ENCODE measurements at regions not wholly inside any gene's neighbourhood (a gene's known extent, or its start where the extent isn't known, plus 50 kb on each side); places are given as distances from the start of the nearest gene placed in this dataset.

DNA sequence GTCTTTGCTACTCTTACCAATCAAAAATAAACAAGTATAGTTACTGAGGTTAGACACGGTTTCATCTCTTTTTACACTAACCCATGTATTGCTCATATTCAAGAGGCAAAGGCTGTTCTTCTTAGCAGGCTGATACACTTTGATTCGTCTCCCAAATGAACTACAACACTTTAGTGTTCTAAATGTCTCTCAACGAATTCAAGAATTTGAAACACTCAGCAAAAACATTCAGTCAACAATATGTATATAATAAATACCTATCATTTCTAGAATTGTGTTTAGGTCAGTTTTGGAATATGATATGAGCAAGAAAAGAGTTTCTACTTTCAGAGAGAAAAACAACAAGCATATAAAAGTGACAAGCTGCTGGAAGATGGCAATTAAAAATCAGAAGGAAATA lies 669.6 kb upstream of the DPPA4 start:
- H3K9me3 ChIP-seq (ENCODE audit: control insufficient read depth in 4 of 4, low read length in 3 of 4), result no peaks in the 10 kb centered on the region
- WGBS, result 61% methylated on average over 3 of the region's 3 CpGs
- H3K36me3 ChIP-seq (ENCODE audit: control insufficient read depth in 4 of 4, insufficient read depth in 3 of 4, low read depth in 1 of 4, low read length in 3 of 4), result no peaks in the 10 kb centered on the region
- H3K27me3 ChIP-seq (ENCODE audit: control insufficient read depth in 4 of 4, insufficient read depth in 4 of 4, low read length in 3 of 4), result no peaks in the 10 kb centered on the region
- DNase-seq (ENCODE audit: low spot score), result no peak
- no peak overlapping the region for H3K27ac ChIP-seq (ENCODE audit: low read depth in 1 of 2, low read length in 2 of 2)
- H3K4me3 ChIP-seq (ENCODE audit: low read depth in 1 of 3, low read length in 3 of 3), result no peak overlapping the region
- H3K4me1 ChIP-seq (ENCODE audit: control insufficient read depth in 4 of 4, insufficient read depth in 4 of 4, low read length in 3 of 4), result no peaks in the 10 kb centered on the region
- no peak overlapping the region for H3K9ac ChIP-seq (ENCODE audit: low read depth in 1 of 2, low read length in 2 of 2)
- no peak for TF ChIP-seq RXRA (IDR thresholded peaks at IDR 0.05)
- no peak for TF ChIP-seq HNF4G (IDR thresholded peaks at IDR 0.05)
- no peak for TF ChIP-seq SP1 (IDR thresholded peaks at IDR 0.05)
- no peak for TF ChIP-seq HNF4A (conservative IDR thresholded peaks at IDR 0.05)
- no peak for TF ChIP-seq FOXA2 (IDR thresholded peaks at IDR 0.05)
- no peak for TF ChIP-seq EGR1 (IDR thresholded peaks at IDR 0.05; ENCODE audit: low read depth in 2 of 2)
- no peak for TF ChIP-seq NR2F2 (IDR thresholded peaks at IDR 0.05)
- no peak for TF ChIP-seq RAD21 (IDR thresholded peaks at IDR 0.05)
- TF ChIP-seq FOXA1 (IDR thresholded peaks at IDR 0.05), result no peak
- TF ChIP-seq, protein P1, sequence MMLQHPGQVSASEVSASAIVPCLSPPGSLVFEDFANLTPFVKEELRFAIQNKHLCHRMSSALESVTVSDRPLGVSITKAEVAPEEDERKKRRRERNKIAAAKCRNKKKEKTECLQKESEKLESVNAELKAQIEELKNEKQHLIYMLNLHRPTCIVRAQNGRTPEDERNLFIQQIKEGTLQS (IDR thresholded peaks at IDR 0.05), result no peak
- TF ChIP-seq, protein P2, sequence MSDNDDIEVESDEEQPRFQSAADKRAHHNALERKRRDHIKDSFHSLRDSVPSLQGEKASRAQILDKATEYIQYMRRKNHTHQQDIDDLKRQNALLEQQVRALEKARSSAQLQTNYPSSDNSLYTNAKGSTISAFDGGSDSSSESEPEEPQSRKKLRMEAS (IDR thresholded peaks at IDR 0.05), result no peak
- TF ChIP-seq JUND (IDR thresholded peaks at IDR 0.05), result no peak
- TF ChIP-seq, protein P3, sequence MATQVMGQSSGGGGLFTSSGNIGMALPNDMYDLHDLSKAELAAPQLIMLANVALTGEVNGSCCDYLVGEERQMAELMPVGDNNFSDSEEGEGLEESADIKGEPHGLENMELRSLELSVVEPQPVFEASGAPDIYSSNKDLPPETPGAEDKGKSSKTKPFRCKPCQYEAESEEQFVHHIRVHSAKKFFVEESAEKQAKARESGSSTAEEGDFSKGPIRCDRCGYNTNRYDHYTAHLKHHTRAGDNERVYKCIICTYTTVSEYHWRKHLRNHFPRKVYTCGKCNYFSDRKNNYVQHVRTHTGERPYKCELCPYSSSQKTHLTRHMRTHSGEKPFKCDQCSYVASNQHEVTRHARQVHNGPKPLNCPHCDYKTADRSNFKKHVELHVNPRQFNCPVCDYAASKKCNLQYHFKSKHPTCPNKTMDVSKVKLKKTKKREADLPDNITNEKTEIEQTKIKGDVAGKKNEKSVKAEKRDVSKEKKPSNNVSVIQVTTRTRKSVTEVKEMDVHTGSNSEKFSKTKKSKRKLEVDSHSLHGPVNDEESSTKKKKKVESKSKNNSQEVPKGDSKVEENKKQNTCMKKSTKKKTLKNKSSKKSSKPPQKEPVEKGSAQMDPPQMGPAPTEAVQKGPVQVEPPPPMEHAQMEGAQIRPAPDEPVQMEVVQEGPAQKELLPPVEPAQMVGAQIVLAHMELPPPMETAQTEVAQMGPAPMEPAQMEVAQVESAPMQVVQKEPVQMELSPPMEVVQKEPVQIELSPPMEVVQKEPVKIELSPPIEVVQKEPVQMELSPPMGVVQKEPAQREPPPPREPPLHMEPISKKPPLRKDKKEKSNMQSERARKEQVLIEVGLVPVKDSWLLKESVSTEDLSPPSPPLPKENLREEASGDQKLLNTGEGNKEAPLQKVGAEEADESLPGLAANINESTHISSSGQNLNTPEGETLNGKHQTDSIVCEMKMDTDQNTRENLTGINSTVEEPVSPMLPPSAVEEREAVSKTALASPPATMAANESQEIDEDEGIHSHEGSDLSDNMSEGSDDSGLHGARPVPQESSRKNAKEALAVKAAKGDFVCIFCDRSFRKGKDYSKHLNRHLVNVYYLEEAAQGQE (IDR thresholded peaks at IDR 0.05), result no peak
- TF ChIP-seq, protein P4, sequence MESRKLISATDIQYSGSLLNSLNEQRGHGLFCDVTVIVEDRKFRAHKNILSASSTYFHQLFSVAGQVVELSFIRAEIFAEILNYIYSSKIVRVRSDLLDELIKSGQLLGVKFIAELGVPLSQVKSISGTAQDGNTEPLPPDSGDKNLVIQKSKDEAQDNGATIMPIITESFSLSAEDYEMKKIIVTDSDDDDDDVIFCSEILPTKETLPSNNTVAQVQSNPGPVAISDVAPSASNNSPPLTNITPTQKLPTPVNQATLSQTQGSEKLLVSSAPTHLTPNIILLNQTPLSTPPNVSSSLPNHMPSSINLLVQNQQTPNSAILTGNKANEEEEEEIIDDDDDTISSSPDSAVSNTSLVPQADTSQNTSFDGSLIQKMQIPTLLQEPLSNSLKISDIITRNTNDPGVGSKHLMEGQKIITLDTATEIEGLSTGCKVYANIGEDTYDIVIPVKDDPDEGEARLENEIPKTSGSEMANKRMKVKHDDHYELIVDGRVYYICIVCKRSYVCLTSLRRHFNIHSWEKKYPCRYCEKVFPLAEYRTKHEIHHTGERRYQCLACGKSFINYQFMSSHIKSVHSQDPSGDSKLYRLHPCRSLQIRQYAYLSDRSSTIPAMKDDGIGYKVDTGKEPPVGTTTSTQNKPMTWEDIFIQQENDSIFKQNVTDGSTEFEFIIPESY (IDR thresholded peaks at IDR 0.05), result no peak
- no peak for TF ChIP-seq GABPA (IDR thresholded peaks at IDR 0.05 in 1 of 2, conservative IDR thresholded peaks at IDR 0.05 in 1 of 2)
- TF ChIP-seq, protein P5, sequence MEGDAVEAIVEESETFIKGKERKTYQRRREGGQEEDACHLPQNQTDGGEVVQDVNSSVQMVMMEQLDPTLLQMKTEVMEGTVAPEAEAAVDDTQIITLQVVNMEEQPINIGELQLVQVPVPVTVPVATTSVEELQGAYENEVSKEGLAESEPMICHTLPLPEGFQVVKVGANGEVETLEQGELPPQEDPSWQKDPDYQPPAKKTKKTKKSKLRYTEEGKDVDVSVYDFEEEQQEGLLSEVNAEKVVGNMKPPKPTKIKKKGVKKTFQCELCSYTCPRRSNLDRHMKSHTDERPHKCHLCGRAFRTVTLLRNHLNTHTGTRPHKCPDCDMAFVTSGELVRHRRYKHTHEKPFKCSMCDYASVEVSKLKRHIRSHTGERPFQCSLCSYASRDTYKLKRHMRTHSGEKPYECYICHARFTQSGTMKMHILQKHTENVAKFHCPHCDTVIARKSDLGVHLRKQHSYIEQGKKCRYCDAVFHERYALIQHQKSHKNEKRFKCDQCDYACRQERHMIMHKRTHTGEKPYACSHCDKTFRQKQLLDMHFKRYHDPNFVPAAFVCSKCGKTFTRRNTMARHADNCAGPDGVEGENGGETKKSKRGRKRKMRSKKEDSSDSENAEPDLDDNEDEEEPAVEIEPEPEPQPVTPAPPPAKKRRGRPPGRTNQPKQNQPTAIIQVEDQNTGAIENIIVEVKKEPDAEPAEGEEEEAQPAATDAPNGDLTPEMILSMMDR (IDR thresholded peaks at IDR 0.05; ENCODE audit: low read depth, low read length, missing input control), result no peak
- no peak for TF ChIP-seq TAF1 (conservative IDR thresholded peaks at IDR 0.05)
- TF ChIP-seq YY1 (IDR thresholded peaks at IDR 0.05), result no peak
